DMS153 treated with DMSO at 0.1 percent for 48 hours (cell line): ENCODE measurements at regions not wholly inside any gene's neighbourhood (a gene's known extent, or its start where the extent isn't known, plus 50 kb on each side); places are given as distances from the start of the nearest gene placed in this dataset.

Source experiments
- DNase-seq: peaks from one replicate; lab custom pipeline; 2025; ENCODE audit not compliant: unreplicated experiment; lab: John Stamatoyannopoulos, UW

DNA sequence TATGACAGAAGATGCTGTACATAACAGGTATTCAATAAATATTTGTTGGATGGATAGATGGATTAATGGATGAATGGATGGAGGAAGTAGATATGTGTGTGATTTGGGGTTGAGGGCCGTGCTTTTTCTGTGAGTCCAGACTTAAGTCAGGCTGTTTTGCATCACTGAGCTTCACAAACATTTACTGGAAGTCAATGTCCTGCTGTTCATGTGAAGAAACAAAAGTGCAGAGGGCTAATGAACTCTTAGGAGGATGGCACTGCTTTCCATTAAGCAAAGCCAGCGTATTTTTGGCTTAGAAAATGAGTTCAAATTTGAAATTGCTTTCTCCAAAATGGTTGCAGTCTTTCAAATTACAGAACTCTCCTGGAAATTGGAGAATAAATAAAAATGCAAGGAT is 260.6 kb upstream of the SASH1 start:
- no peak for DNase-seq

DNA sequence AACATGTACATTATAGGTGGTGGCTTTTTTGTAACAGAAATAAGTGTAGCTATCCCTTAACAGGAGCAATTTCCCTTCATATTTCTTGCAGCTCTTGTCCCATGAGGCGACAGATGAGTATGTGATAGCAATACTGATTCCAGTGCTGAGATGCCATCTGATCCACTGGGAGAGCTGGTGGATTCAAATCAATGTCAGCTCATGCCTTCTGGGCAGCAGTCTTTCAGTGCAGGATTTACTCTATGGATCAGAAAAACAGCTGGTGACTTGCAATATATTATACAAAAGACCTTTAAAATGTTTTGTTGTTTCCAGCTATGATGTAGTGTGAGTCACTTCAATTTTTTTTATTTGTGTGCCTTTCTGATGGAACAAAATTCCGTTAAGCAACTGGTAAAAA is 259.9 kb upstream of the SASH1 start:
- no peak for DNase-seq

DNA sequence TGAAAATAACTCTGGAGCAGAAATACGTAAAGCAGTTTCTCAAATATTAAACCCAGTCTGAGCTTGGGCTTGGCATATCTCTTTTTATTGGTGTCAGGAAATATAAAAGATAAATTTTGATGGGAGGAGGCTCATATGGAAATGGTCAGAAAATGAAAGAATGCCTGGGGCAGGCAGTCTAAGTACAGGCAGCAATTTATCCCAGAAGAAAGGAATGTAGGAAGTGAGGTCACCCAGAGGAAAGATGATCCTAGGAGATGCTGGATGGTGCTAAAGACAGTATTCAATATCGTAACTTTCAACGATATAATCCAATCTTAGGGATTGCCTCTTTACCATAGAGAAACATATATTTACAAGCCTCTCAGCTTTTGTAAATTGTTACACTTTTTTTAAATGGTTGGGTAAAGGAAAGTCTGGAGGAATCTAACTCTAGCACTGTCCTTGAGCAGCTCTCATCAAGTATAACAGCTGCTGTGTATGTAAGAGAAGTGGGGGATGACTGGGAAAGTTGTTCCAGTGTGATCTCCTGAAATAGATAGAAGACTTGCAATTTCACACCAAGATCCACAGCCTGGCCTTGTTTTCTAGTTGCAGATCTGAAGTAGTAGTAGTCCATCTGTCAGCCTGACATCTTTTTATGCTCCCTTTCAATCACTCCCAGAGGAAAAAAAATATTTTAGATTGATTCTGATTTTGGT is 256.9 kb upstream of the SASH1 start:
- no peak for DNase-seq

DNA sequence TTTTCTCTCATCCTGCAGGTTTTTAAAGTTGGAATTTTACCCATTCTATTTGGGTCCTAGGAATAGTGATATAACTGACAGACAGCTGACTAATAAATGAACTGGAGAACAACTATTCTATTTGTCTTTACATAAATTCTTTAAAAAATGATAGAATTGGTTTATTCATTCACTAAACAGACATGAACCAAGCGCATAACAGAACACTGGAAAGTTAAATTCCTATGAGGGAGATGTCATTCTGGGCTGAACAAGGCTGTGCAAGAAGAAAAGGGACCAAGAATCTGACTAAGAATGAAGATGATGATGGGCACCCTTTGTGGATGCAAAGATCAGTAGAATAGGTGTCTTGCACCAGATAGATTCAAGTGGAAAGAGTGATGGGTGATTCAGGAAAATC is 256.3 kb upstream of the SASH1 start:
- DNase-seq, result no peak

DNA sequence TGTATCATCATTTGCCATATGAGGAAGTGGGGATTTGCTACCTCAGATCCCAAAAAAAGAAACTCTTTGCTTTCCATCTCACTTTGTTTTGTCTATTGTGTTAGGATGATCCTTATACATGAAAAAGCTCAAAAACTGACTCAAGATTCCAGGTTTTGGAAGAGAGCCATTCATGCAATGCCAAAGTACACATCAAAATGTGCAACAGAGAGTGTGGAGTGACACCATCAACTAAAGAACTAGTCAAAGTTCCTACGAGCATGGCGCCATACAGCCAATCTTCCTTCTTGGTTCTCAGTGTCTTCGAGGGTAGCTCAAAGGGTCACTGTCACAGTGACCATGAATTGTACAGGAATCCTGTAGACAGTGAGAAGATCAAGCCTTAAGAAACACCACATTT is 255.8 kb upstream of the SASH1 start:
- DNase-seq, result no peak

DNA sequence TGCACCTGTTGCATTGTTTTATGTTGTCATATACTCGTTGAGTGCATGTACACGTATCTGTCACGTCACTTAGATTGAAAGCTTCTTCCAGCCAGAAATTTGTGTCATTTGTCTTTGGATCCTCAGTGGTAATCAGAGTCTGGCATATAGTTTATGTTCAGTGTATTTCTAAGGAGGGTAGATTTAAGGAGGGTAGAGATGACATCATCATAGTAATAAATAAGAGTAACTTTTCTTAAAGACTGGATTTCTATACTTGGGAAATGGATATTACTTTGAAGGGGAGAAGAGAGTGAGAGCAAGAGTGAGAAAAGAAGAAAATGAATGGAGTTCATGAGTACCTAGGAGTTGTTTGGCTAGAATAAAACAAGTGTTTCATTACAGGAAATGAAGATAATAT is 255.0 kb upstream of the SASH1 start:
- DNase-seq, result no peak

DNA sequence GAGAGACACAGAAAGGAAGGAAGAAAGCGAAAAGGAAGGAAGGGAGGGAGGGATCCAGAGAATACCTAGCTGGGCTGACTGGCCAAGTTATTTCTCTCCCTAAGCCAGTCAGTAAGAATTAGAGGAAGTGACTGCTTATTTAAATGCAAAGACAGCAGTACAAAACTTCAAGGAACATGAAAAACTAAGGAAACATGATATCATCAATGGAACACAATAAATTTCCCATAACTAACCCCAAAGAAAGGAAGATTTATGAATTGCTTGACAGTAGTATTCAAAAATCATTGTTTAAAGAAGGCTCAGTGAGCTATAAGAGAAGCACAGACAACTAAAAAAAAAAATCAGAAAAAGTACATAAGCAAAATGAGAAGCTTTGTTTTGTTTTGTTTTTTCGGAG is 252.3 kb upstream of the SASH1 start:
- no peak for DNase-seq

DNA sequence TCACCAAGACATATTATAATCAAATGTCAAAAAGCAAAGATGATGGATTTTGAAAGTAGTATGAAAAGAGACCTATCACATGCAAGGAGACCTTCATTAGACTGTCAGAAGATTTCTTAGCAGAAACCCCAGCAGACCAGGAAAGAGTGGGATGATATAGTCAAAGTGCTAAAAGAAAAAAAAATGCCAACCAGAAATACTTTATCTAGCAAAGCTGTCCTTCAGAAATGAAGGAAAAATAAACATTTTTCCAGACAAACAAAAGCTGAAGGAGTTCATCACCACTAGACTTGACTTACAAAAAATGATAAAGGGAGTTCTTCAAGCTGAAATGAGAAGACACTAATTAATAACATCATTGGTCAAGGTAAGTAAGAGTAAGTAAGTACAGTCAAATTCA is 251.2 kb upstream of the SASH1 start:
- no peak for DNase-seq

DNA sequence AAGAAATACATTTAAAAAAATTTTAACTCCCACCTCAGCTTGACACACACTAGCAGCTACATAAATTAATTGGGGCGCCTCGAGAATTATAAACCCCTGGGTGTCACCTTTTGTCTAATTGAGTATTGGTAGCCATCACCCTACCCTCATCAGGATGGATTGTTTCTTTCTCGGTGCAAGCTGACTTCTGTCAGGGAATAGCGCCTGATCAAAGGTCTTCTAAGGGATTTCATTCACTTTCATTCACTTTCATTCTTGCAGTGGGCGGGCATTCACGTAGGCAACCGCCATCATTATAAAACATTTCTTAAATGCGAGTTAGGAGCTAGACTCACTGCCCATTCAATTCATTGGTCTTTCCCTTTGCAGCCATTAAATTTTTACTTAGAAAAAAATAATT is 239.2 kb upstream of the SASH1 start:
- no peak for DNase-seq

DNA sequence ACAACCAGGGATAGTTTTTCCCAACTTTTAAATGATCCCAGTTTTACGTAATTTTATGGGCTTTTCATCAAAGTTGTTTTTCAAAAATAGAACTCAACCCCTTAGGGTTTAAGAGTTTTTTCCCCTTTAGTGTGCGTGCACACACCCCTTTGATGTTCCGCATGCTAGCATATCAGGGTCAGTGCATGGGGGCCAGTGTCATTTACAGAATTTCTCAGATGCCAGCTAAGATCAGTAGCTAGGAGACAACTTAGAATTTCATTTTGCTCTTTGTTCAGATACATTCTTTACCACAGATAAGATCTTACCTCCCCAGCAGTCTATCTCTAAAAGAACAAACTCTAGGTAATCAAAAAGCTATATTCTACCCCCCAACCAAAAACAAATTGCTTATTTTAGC is 238.5 kb upstream of the SASH1 start:
- DNase-seq, result no peak

DNA sequence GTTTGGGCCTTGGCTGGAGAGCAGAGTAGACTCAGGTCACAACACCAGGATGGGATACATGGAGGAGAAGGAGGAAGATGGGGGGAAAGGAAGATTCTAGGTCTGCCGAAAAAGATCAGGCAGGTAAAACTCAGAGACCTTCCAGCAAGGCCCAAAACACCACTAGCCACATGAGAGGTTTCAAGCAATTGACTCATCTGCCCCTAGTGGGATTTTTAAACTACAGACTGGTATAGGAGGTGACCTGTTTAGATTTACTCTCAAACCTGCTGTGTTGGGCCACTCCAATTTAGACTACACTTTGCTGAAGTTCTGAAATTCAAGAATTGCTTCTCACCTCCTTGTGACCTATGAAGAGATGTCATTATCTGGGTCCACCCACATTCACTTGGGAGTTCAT is 236.9 kb upstream of the SASH1 start:
- DNase-seq, result no peak

DNA sequence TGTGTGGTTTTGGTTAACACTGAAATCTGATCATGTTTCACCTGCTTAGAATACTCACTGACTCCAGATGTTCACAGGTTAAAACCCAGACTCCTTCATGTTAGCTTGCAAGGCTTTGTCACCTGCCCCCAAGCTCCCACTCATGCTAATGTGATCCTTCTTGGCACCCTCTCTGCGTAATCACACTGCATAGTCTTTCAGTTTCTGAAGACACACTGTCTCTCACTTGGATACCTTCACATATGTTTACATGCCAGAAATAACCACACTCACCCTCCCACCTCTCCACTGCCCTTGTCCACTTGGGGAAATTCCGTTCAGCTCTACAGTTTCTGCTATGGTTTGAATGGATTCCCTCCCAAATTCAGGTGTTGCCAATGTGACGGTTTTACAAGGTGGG is 234.7 kb upstream of the SASH1 start:
- DNase-seq, result no peak

DNA sequence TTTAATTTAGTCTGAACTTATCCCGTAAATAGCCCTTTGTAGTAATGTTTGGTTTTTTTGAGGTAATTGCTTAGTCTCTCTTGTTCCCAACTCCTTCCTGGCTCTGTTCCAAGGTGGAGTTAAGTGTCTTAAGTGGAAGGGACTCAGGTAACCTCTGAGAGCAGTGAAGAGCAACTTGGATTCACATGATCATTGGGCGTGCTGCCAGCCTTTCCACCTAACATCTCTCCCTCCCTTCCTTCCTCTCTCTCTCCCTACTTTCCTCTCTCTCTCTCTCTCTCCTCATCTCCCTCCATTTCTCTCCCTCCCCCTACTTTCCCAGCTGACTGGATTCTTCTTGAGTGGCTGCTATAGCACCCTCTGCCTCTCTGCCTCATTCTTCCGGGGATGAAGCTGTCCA is 232.9 kb upstream of the SASH1 start:
- no peak for DNase-seq

DNA sequence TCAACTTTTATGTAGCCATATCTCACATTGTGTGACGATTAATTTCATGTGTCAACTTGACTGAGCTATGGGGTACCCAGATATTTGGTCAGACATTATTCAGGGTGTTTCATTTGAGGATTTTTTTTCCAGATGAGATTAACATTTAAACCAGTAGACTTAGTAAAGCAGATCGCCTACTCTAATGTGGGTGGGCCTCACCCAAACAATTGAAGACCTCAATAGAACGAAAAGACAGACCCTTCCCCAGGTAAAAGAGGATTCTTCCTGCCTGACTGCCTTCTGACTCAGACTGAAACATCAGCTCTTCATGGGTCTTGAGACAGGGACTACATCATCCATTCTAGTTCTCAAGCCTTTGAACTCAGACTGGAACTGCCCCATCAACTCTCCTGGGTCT is 231.7 kb upstream of the SASH1 start:
- DNase-seq, result no peak

DNA sequence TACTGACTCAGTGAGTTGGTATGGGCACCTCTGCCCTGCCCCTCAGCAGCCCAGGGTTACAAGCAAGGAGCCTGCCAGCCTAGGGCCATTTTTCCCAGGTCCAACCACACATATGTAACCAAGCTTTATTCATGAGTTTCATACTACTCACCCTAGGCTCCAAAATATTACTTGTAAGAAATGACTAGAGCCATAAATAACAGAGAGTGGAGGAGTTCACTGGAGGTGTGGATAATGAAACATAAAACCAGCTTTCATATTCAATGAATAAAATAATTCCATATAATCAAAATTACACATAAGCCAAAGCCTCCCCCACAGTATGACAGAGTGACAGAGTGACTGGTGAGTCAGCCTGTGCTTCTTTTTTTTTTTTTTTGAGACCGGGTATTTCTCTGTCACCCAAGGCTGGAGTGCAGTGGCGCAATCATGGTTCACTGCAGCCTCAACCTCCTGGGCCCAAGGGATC is 229.8 kb upstream of the SASH1 start:
- DNase-seq, result no peak

DNA sequence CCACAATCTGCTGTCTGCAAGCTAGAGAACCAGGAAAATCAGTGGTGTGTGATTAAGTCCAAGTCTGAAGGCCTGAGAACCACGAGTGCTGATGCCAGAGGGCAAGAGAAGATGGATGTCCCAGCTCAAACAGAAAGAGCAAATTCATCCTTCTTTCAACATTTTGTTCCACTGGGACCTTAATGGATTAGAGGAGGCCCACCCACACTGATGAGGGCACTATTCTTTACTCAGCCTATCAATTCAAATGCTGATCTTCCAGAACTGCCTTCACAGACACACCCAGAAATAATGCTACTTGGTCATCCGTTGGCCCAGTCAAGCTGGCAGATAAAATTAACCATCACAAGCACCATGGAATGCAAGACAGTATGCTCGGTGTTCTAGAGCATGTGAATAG is 226.6 kb upstream of the SASH1 start:
- no peak for DNase-seq

DNA sequence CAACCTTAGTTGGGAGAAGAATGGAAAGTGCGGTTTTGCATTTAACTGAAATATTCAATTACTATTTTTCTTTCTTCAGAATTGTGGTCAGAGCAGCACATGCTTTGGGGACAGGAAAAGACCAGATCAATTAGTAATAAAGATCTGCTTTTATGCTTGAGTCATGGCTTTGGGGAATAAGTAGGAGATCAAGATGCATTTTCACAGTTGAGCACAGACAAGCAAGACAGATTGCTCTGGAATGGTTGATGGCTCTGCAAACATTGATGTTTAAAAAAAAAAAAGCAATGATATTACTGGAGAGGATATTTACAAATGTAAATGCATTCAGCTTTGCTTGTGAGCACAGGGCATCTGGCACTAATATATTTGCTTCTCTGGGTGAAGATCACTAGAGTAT is 224.4 kb upstream of the SASH1 start:
- no peak for DNase-seq

DNA sequence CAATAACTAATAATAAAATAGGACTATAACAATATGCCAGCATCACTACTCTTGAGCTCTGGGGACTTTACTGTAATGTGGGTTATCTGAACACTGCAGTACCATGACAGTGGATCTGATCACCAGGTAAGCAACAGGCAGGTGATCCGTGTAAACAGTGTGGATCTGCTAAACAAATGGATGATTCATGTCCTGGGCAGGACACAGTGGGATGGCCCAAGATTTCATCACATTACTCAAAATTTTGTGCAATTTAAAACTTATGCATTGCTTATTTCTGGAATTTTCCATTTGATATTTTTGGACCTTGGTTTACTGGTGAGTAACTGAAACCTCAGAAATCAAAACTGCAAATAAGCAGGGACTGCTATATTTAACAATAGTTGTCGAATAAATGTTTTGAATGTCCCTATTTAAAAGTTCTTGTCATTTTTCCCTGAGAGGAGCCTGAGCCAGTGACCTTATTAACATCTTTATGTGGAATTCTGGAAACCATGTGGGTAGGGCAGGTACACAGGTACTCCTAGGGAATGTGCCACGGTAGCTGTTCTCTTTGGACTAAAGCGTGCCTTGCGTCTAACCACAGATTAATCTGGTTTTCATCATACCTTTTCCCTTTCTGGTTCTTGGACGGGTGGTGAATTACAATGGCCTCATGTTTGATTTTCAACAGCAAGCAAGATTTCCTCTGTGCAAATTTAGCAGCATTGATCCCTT is 214.5 kb upstream of the SASH1 start:
- DNase-seq, result no peak

DNA sequence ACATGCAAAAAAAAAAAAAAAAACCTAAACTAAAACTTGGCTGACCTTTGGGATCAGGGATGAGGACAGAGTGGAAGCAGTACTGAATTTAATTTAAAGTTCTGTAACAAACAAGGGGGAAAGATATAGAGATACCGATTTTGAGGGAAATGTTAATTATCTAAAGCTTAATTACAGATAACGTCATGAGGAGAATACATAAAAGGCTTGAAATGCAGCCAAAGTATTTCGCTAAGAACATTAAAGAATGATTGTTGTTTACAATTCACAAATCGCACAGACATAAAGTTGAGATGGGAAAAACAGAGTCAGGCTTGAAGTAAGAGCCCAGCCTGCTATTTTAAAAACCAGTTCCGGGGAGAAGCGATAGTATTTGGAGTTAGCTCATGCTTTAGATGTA is 208.0 kb upstream of the SASH1 start:
- DNase-seq, result no peak

DNA sequence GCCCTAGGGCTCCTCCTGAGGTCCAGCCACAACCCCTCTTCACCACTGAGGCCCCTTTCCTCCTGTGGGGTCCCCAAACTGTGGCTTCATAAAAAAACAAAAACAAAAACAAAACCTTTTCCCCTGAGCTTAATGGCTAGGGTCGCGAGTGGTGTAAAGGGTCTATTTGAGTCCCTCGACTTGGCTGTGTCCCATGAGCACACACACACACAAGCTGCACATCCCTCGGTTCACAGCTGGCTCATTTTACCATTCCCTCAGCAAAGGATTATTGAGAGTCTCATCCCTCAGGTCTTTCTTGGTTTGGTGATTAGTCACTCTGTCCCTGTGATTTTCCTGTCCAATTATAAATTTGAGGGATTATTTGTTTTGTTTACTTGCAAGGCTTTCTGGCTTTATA is 206.1 kb upstream of the SASH1 start:
- DNase-seq, result no peak

DNA sequence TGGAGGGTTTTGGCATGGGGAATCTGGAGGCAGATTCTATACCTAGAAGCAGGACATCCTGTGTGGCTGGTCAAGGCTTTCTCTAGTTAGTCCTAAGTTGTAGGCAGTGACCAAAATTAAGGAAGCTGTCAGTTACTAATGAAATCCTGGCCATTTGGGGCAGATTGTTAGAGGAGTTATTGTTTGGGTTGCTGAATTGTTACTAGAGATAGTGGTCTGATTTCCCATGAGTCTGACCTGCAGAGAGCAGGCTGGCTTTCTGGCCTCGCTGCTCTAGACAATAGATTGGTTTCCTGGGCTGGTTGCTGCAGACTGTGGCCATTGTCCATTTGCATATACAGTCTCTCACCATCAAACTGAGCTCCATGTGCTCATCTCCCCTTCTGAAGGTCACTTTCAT is 205.0 kb upstream of the SASH1 start:
- DNase-seq, result no peak

DNA sequence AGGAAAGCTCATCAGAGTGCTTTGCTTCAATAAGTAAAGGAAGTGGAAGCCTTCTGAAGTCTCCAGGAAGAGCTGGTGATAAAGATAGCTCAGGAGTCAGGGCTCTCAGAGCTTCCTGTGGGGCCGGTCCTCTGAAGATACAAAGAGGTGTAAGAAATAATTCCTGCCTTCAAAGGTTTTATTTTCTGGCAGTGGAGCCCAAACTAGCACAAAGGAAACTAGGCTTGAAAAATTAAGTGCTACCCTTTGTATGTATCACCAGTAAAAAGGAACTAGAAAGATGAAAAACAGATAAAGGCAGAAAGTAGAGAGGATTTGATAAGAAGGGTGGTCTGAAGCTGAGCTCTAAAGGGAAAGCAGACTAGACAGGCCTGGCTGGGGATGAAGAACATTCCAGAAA is 204.1 kb upstream of the SASH1 start:
- no peak for DNase-seq
